Hepatocyte (in vitro differentiated cells): ENCODE measurements at regions not wholly inside any gene's neighbourhood (a gene's known extent, or its start where the extent isn't known, plus 50 kb on each side); places are given as distances from the start of the nearest gene placed in this dataset.

Experiments
- DNase-seq: peaks from one replicate; pipeline ENCODE4 v3.0.0-alpha.2; 2016; ENCODE audit warnings: low spot score
- H2AFZ ChIP-seq: fragments of 200-600 bp; sonication (generic); 2 replicates; pipeline ENCODE4 v1.6.0; 2016; ENCODE audit warnings: antibody characterized with exemption, mild to moderate bottlenecking
- H3K27ac ChIP-seq: fragments of 200-600 bp; sonication (generic); 2 replicates; pipeline ENCODE4 v1.5.1; 2016; ENCODE audit warnings: mild to moderate bottlenecking
- H3K27me3 ChIP-seq: fragments of 200-600 bp; sonication (generic); 2 replicates; pipeline ENCODE4 v1.6.1; 2016
- H3K36me3 ChIP-seq: fragments of 200-600 bp; sonication (generic); replicated peaks from 2 replicates; pipeline ENCODE4 v1.5.1; 2016; ENCODE audit warnings: low read depth; ENCODE audit not compliant: insufficient read depth
- H3K4me1 ChIP-seq: fragments of 200-600 bp; sonication (generic); 2 replicates; pipeline ENCODE4 v1.5.1; 2016; ENCODE audit warnings: mild to moderate bottlenecking, moderate library complexity; ENCODE audit not compliant: insufficient read depth
- H3K4me2 ChIP-seq: fragments of 200-600 bp; sonication (generic); 2 replicates; pipeline ENCODE4 v1.6.0; 2016
- H3K4me3 ChIP-seq: fragments of 200-600 bp; sonication (generic); 2 replicates; pipeline ENCODE4 v1.5.1; 2016; ENCODE audit warnings: mild to moderate bottlenecking
- H3K79me2 ChIP-seq: fragments of 200-600 bp; sonication (generic); 2 replicates; pipeline ENCODE4 v1.6.0; 2017; ENCODE audit warnings: mild to moderate bottlenecking
- H3K9me2 ChIP-seq: fragments of 200-600 bp; sonication (generic); replicated peaks from 2 replicates; pipeline ENCODE4 v1.6.0; 2017; ENCODE audit warnings: mild to moderate bottlenecking; ENCODE audit not compliant: insufficient read depth
- H3K9me3 ChIP-seq: fragments of 200-600 bp; sonication (generic); 2 replicates; pipeline ENCODE4 v1.5.1; 2016; ENCODE audit warnings: low read depth, mild to moderate bottlenecking
- H4K20me1 ChIP-seq: fragments of 200-600 bp; sonication (generic); 2 replicates; pipeline ENCODE4 v1.6.0; 2016; ENCODE audit warnings: mild to moderate bottlenecking; ENCODE audit not compliant: insufficient read depth, poor library complexity, severe bottlenecking
- EZH2 ChIP-seq: fragments of 200-600 bp; sonication (generic); IDR thresholded peaks from 2 replicates; pipeline ENCODE4 v1.6.1; 2016; ENCODE audit warnings: antibody characterized with exemption, mild to moderate bottlenecking, borderline replicate concordance
- EZH2phosphoT487 ChIP-seq: fragments of 200-600 bp; sonication (generic); IDR thresholded peaks from one replicate; pipeline ENCODE4 v1.6.1; 2018; ENCODE audit warnings: antibody characterized with exemption, mild to moderate bottlenecking, low read depth, moderate library complexity; ENCODE audit not compliant: unreplicated experiment, severe bottlenecking
- WGBS: methylation state at CpG from one replicate; pipeline ENCODE4 v1.1.6; 2016; ENCODE audit warnings: low lambda C conversion rate; ENCODE audit errors: missing lambda C conversion rate; 5-methylcytosine and 5-hydroxymethylcytosine counted together
- TF ChIP-seq, protein P1 (sequence below): fragments of 200-600 bp; sonication (generic); IDR thresholded peaks from 2 replicates; pipeline ENCODE4 v1.5.1; 2016; ENCODE audit warnings: antibody characterized with exemption, mild to moderate bottlenecking; ENCODE audit not compliant: poor library complexity

DNA sequence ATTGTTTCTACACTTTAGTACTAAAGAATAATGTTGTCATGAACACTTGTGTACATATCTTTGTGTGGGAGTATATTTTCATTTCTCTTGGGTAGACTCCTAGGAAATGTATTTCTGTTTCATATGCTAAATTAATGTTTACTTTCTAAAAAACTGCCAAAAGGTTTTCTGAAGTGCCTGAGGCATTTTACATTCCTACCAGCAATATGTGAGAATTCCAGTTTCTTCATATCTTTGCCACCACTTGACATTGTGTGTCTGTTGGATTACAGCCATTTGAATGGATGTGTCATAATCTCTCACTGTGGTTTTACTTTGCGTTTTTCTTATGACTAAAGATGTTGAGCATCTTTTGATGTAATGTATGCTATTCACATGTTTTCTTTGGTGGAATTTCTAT lies 428.2 kb upstream of the KCNH7 start:
- Histone ChIP-seq H3K9me2 (no peaks in the 10 kb centered on the region), H3K27ac (no peak overlapping the region), H3K36me3 (no peaks in the 10 kb centered on the region), H3K27me3 (no peaks in the 10 kb centered on the region), H3K79me2 (no peaks in the 10 kb centered on the region), H3K9me3 (peaks cover 1% of the 10 kb centered on the region), H3K4me2 (no peak overlapping the region), H3K4me1 (no peaks in the 10 kb centered on the region), H4K20me1 (no peaks in the 10 kb centered on the region), H2AFZ (no peak overlapping the region), H3K4me3 (no peak overlapping the region)
- TF ChIP-seq, protein P1, sequence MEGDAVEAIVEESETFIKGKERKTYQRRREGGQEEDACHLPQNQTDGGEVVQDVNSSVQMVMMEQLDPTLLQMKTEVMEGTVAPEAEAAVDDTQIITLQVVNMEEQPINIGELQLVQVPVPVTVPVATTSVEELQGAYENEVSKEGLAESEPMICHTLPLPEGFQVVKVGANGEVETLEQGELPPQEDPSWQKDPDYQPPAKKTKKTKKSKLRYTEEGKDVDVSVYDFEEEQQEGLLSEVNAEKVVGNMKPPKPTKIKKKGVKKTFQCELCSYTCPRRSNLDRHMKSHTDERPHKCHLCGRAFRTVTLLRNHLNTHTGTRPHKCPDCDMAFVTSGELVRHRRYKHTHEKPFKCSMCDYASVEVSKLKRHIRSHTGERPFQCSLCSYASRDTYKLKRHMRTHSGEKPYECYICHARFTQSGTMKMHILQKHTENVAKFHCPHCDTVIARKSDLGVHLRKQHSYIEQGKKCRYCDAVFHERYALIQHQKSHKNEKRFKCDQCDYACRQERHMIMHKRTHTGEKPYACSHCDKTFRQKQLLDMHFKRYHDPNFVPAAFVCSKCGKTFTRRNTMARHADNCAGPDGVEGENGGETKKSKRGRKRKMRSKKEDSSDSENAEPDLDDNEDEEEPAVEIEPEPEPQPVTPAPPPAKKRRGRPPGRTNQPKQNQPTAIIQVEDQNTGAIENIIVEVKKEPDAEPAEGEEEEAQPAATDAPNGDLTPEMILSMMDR = no peak
- TF ChIP-seq EZH2 = no peak
- no peak for TF ChIP-seq EZH2phosphoT487
- DNase-seq = no peak
- 79% methylated on average over 1 of the region's 1 CpG for WGBS

DNA sequence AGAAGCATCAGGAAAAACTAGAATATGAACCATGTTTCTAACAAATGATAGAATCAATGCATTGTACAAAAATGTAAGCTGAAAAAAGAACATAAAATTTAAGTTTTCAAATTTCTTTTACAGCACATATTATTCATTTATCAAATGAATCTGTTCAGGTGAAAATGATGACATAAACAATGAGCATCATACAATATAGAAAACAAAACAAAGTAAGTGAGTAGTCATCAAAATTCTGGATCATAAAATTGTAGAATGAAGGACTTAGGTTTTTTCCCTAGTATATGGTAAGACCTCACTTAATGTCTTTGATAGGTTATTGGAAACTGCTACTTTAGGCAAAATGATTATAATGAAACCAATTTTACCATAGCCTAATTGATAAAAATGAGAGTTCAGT lies 427.0 kb upstream of the KCNH7 start:
- no peak overlapping the region for H2AFZ ChIP-seq
- DNase-seq = no peak
- no peaks in the 10 kb centered on the region for H3K79me2 ChIP-seq
- TF ChIP-seq EZH2 (no peak), EZH2phosphoT487 (no peak)
- TF ChIP-seq, protein P1 = no peak
- H3K4me1 ChIP-seq = no peaks in the 10 kb centered on the region
- no peak overlapping the region for H3K4me2 ChIP-seq
- H3K4me3 ChIP-seq = no peak overlapping the region
- H4K20me1 ChIP-seq = no peaks in the 10 kb centered on the region
- no peaks in the 10 kb centered on the region for H3K9me3 ChIP-seq
- H3K36me3 ChIP-seq = no peaks in the 10 kb centered on the region
- no peaks in the 10 kb centered on the region for H3K27me3 ChIP-seq
- H3K27ac ChIP-seq = no peak overlapping the region
- no peaks in the 10 kb centered on the region for H3K9me2 ChIP-seq

DNA sequence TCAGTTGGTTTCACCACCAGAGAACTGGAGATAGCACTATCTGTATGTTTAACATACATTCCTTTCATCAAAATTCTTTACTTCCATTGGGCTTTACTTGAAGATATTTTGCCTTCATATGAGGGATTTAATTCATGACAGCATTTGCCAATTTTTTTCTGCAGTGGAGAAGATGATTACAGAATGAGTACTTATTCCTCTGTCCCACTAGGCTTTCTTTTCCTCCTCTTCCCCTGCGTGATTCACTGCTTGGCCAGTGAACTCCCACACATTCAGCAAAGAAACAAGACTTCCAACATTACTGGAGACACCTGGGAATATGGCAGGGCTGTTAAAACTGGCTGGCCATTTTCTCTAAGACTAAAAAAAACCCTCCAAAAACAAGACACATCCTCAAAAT lies 425.8 kb upstream of the KCNH7 start:
- Histone ChIP-seq H3K79me2 (no peaks in the 10 kb centered on the region), H3K27me3 (no peaks in the 10 kb centered on the region), H2AFZ (no peak overlapping the region), H3K4me3 (no peak overlapping the region), H3K9me2 (no peaks in the 10 kb centered on the region), H4K20me1 (no peaks in the 10 kb centered on the region), H3K4me1 (no peaks in the 10 kb centered on the region), H3K9me3 (no peaks in the 10 kb centered on the region), H3K27ac (no peak overlapping the region), H3K36me3 (no peaks in the 10 kb centered on the region), H3K4me2 (no peak overlapping the region)
- no peak for DNase-seq
- no peak for TF ChIP-seq EZH2phosphoT487
- TF ChIP-seq, protein P1 = no peak
- TF ChIP-seq EZH2 = no peak
- WGBS = 36% methylated on average over 1 of the region's 1 CpG

DNA sequence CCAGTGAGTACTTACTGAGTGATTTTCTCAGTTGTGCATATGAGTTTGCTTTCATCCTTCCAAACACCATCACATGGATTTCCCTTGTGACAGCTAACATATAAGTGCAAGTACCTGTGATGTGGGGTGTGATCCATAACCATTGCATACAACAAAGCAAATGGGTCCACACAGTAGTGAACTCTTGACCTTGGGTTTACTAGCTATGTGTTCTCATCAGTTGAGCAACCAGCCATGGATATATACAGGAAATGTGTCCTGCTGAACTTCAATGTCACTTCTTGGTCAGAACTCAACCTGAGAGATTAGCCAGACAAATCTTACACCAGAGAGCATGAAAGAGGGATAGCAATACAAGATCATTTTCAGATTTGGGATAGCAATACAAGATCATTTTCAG lies 420.9 kb upstream of the KCNH7 start:
- no peaks in the 10 kb centered on the region for H3K9me2 ChIP-seq
- no peaks in the 10 kb centered on the region for H3K79me2 ChIP-seq
- no peaks in the 10 kb centered on the region for H3K9me3 ChIP-seq
- H3K27ac ChIP-seq = no peak overlapping the region
- no peaks in the 10 kb centered on the region for H3K36me3 ChIP-seq
- H3K4me3 ChIP-seq = no peak overlapping the region
- no peaks in the 10 kb centered on the region for H3K27me3 ChIP-seq
- no peak for TF ChIP-seq EZH2
- TF ChIP-seq, protein P1 = no peak
- no peak for TF ChIP-seq EZH2phosphoT487
- no peaks in the 10 kb centered on the region for H4K20me1 ChIP-seq
- H2AFZ ChIP-seq = no peak overlapping the region
- H3K4me2 ChIP-seq = no peak overlapping the region
- DNase-seq = no peak
- H3K4me1 ChIP-seq = no peaks in the 10 kb centered on the region
